H9 (cell line): ENCODE measurements at regions not wholly inside any gene's neighbourhood (a gene's known extent, or its start where the extent isn't known, plus 50 kb on each side); places are given as distances from the start of the nearest gene placed in this dataset.

Experiments used
- DNase-seq: peaks from one replicate; pipeline ENCODE4 v3.0.0-alpha.2; 2017
- H2AFZ ChIP-seq: one replicate; pipeline ENCODE4 v1.6.1; 2013; ENCODE audit warnings: mild to moderate bottlenecking, low read length, control low read depth, moderate library complexity
- H2AK5ac ChIP-seq: 2 replicates; pipeline ENCODE4 v1.6.1; 2013; ENCODE audit warnings: low read length, control low read depth, mixed read lengths; ENCODE audit not compliant: insufficient read length
- H2BK120ac ChIP-seq: one replicate; pipeline ENCODE4 v1.6.1; 2013; ENCODE audit warnings: low read depth, mild to moderate bottlenecking, low read length, control low read depth, inconsistent platforms; ENCODE audit not compliant: poor library complexity, severe bottlenecking
- H2BK12ac ChIP-seq: 2 replicates; pipeline ENCODE4 v1.6.1; 2013; ENCODE audit warnings: low read length, control low read depth, mixed read lengths, low read depth; ENCODE audit not compliant: insufficient read length
- H2BK15ac ChIP-seq: 2 replicates; pipeline ENCODE4 v1.6.1; 2013; ENCODE audit warnings: low read depth, low read length, control low read depth
- H2BK20ac ChIP-seq: one replicate; pipeline ENCODE4 v1.6.1; 2013; ENCODE audit warnings: low read depth, mild to moderate bottlenecking, low read length, control low read depth, inconsistent platforms; ENCODE audit not compliant: poor library complexity, severe bottlenecking
- H2BK5ac ChIP-seq: 2 replicates; pipeline ENCODE4 v1.6.1; 2013; ENCODE audit warnings: low read length, control low read depth, mixed read lengths; ENCODE audit not compliant: insufficient read length
- H3K14ac ChIP-seq: 2 replicates; pipeline ENCODE4 v1.6.1; 2013; ENCODE audit warnings: low read length, control low read depth; ENCODE audit not compliant: insufficient read depth
- H3K18ac ChIP-seq: 2 replicates; pipeline ENCODE4 v1.6.1; 2013; ENCODE audit warnings: low read depth, mild to moderate bottlenecking, mixed read lengths, low read length, control low read depth; ENCODE audit not compliant: insufficient read length
- H3K23ac ChIP-seq: 2 replicates; pipeline ENCODE4 v1.6.1; 2013; ENCODE audit warnings: low read length, control low read depth, mixed read lengths, low read depth; ENCODE audit not compliant: insufficient read length
- H3K23me2 ChIP-seq: 2 replicates; pipeline ENCODE4 v1.6.1; 2013; ENCODE audit warnings: low read depth, mild to moderate bottlenecking, mixed read lengths, low read length, control low read depth; ENCODE audit not compliant: insufficient read length, poor library complexity, severe bottlenecking
- H3K27ac ChIP-seq: 2 replicates; pipeline ENCODE4 v1.5.1; 2013; ENCODE audit warnings: low read length, control low read depth, mixed read lengths, low read depth; ENCODE audit not compliant: insufficient read length
- H3K27me3 ChIP-seq: 2 replicates; pipeline ENCODE4 v1.6.1; 2013; ENCODE audit warnings: low read length, control low read depth, inconsistent platforms; ENCODE audit not compliant: insufficient read depth
- H3K4ac ChIP-seq: 2 replicates; pipeline ENCODE4 v1.6.1; 2013; ENCODE audit warnings: low read depth, mild to moderate bottlenecking, control low read depth, inconsistent platforms, low read length, moderate library complexity
- H3K4me1 ChIP-seq: 2 replicates; pipeline ENCODE4 v1.6.1; 2013; ENCODE audit warnings: low read length, control low read depth, inconsistent platforms; ENCODE audit not compliant: insufficient read depth
- H3K4me2 ChIP-seq: 2 replicates; pipeline ENCODE4 v1.6.1; 2013; ENCODE audit warnings: low read length, control low read depth, mixed read lengths; ENCODE audit not compliant: insufficient read length, insufficient read depth
- H3K56ac ChIP-seq: 2 replicates; pipeline ENCODE4 v1.6.1; 2013; ENCODE audit warnings: low read depth, mild to moderate bottlenecking, mixed read lengths, low read length, control low read depth; ENCODE audit not compliant: insufficient read length
- H3K79me1 ChIP-seq: 2 replicates; pipeline ENCODE4 v1.6.1; 2013; ENCODE audit warnings: low read depth, mild to moderate bottlenecking, moderate library complexity, low read length, control low read depth, inconsistent platforms; ENCODE audit not compliant: insufficient read depth, poor library complexity, severe bottlenecking
- H3K79me2 ChIP-seq: 2 replicates; pipeline ENCODE4 v1.6.1; 2013; ENCODE audit warnings: low read length, control low read depth, inconsistent platforms; ENCODE audit not compliant: insufficient read depth
- H3K9ac ChIP-seq: 2 replicates; pipeline ENCODE4 v1.6.1; 2013; ENCODE audit warnings: low read length, control low read depth, mixed read lengths; ENCODE audit not compliant: insufficient read length; ENCODE audit errors: extremely low read depth
- H3K9me3 ChIP-seq: one replicate; pipeline ENCODE4 v1.6.1; 2013; ENCODE audit warnings: low read depth, low read length, inconsistent platforms; ENCODE audit not compliant: control insufficient read depth
- H3T11ph ChIP-seq: one replicate; pipeline ENCODE4 v1.6.1; 2013; ENCODE audit warnings: mild to moderate bottlenecking, low read length, control low read depth, inconsistent platforms
- H4K20me1 ChIP-seq: one replicate; pipeline ENCODE4 v1.6.1; 2013; ENCODE audit not compliant: control insufficient read depth, insufficient read length, insufficient read depth
- H4K5ac ChIP-seq: 2 replicates; pipeline ENCODE4 v1.6.1; 2013; ENCODE audit warnings: low read depth, mild to moderate bottlenecking, mixed read lengths, low read length, control low read depth; ENCODE audit not compliant: insufficient read length
- H4K8ac ChIP-seq: replicated peaks from 2 replicates; pipeline ENCODE4 v1.6.1; 2013; ENCODE audit warnings: low read length, control low read depth, mixed read lengths, low read depth; ENCODE audit not compliant: insufficient read length
- H4K91ac ChIP-seq: 2 replicates; pipeline ENCODE4 v1.6.1; 2013; ENCODE audit warnings: low read depth, mild to moderate bottlenecking, moderate library complexity, mixed read lengths, low read length, control low read depth; ENCODE audit not compliant: insufficient read length
- H3K27ac Mint-ChIP-seq, 3 experiments: 2 replicates in 2 of 3; 3 replicates in 1 of 3; pipeline ENCODE4 v1.8.0; 2020 to 2021; ENCODE audit warnings: mixed read lengths in 3 of 3, mild to moderate bottlenecking in 1 of 3, moderate library complexity in 1 of 3
- H3K27me3 Mint-ChIP-seq: 2 replicates; pipeline ENCODE4 v1.8.0; 2021; ENCODE audit warnings: low read depth, mild to moderate bottlenecking, moderate library complexity, mixed read lengths
- H3K36me3 Mint-ChIP-seq, 3 experiments: 2 replicates in 2 of 3; 3 replicates in 1 of 3; pipeline ENCODE4 v1.8.0; 2020 to 2021; ENCODE audit warnings: low read depth in 3 of 3, mixed read lengths in 3 of 3; ENCODE audit not compliant: insufficient read depth in 1 of 3
- H3K4me1 Mint-ChIP-seq, 2 experiments: 2 replicates each; pipeline ENCODE4 v1.8.0; 2020; ENCODE audit warnings: mixed read lengths in 2 of 2
- H3K4me3 Mint-ChIP-seq, 2 experiments: 2 replicates in 1 of 2; 3 replicates in 1 of 2; pipeline ENCODE4 v1.8.0; 2020 to 2021; ENCODE audit warnings: mild to moderate bottlenecking in 2 of 2, mixed read lengths in 2 of 2, moderate library complexity in 1 of 2
- H3K9me3 Mint-ChIP-seq, 2 experiments: 2 replicates in 1 of 2; 3 replicates in 1 of 2; pipeline ENCODE4 v1.8.0; 2020; ENCODE audit warnings: mild to moderate bottlenecking in 2 of 2, mixed read lengths in 2 of 2, moderate library complexity in 1 of 2
- CTCF ChIP-seq: fragments of 200-600 bp; sonication (generic); conservative IDR thresholded peaks from 3 replicates; pipeline ENCODE4 v1.8.0; 2021; ENCODE audit warnings: antibody characterized with exemption, mild to moderate bottlenecking
- whole genome bisulfite sequencing: extraction: QIAGEN DNeasy Blood & Tissue Kit; methylation state at CpG from one replicate; pipeline ENCODE4 v1.1.7; 2013; ENCODE audit warnings: missing lambda C conversion rate, low lambda C conversion rate, mixed read lengths; ENCODE audit not compliant: insufficient read length; ENCODE audit errors: extremely low coverage; 5-methylcytosine and 5-hydroxymethylcytosine counted together

GRCh38 chr6:134431421-134431859 is 113.5 kb upstream of the SGK1 start:
- Histone ChIP-seq H2BK5ac (no peak overlapping the region), H2AK5ac (no peak overlapping the region), H3K27me3 (no peaks in the 10 kb centered on the region), H2BK15ac (no peak overlapping the region), H4K91ac (no peak overlapping the region), H3K4me1 (no peaks in the 10 kb centered on the region; the same call in 1 of the 2 replicates), H3K23ac (no peak overlapping the region), H4K20me1 (no peaks in the 10 kb centered on the region), H3K27ac (no peak overlapping the region), H3T11ph (no peak overlapping the region), H3K18ac (no peak overlapping the region), H3K4me2 (no peak overlapping the region), H2BK12ac (no peak overlapping the region), H3K4ac (no peak overlapping the region), H3K79me1 (no peaks in the 10 kb centered on the region), H2AFZ (no peak overlapping the region), H4K8ac (no peak overlapping the region), H3K23me2 (peaks cover 2% of the 10 kb centered on the region), H4K5ac (no peak overlapping the region), H3K9ac (no peak overlapping the region), H2BK120ac (no peak overlapping the region), H3K9me3 (no peaks in the 10 kb centered on the region), H2BK20ac (no peak overlapping the region), H3K79me2 (no peaks in the 10 kb centered on the region), H3K14ac (no peak overlapping the region), H3K56ac (no peak overlapping the region)
- DNase-seq, result no peak
- H3K4me1 Mint-ChIP-seq, result peaks cover 10 to 12% of the 10 kb centered on the region in 2 experiments; a peak in 3 of 4 replicates
- WGBS, result 100% methylated on average over 1 of the region's 3 CpGs
- no peak for TF ChIP-seq CTCF
- no peaks in the 10 kb centered on the region; the same call in 1 of the 2 replicates for H3K27me3 Mint-ChIP-seq
- no peaks in the 10 kb centered on the region for H3K36me3 Mint-ChIP-seq
- no peaks in the 10 kb centered on the region for H3K9me3 Mint-ChIP-seq
- H3K4me3 Mint-ChIP-seq, result no peak overlapping the region
- no peak overlapping the region; a peak in 2 of 7 replicates for H3K27ac Mint-ChIP-seq
